OCI-LY7 (cell line): ENCODE measurements at regions not wholly inside any gene's neighbourhood (a gene's known extent, or its start where the extent isn't known, plus 50 kb on each side); places are given as distances from the start of the nearest gene placed in this dataset.

ENCODE experiments used
- BruUV-seq: library from RNA; stranded (reverse); fragments of 400-500 nt; replicated peaks from 2 replicates; lab custom pipeline; 2021; lab: Mats Ljungman, UMichigan
- CTCF ChIA-PET: fragments of 300-600 bp; sonication (Branson Sonifier 250); formaldehyde crosslinking; loops from one replicate; lab custom pipeline; 2022; ENCODE audit warnings: antibody characterized with exemption; ENCODE audit not compliant: unreplicated experiment; lab: Charles Lee
- POLR2A ChIA-PET: fragments of 300-600 bp; sonication (Branson Sonifier 250); formaldehyde crosslinking; loops from one replicate; lab custom pipeline; 2022; ENCODE audit warnings: antibody characterized with exemption; lab: Charles Lee
- DNase-seq: peaks from one replicate; pipeline ENCODE4 v3.0.0-alpha.2; 2015; ENCODE audit warnings: low spot score
- H2AFZ ChIP-seq: fragments of 200-600 bp; sonication (generic), shearing (Covaris generic); 2 replicates; pipeline ENCODE4 v1.6.1; 2014; ENCODE audit warnings: mild to moderate bottlenecking, antibody characterized with exemption, low read length, moderate library complexity
- H3K27ac ChIP-seq: fragments of 200-600 bp; sonication (generic); 2 replicates; pipeline ENCODE4 v1.5.1; 2014; ENCODE audit warnings: mixed run types, low read depth, mild to moderate bottlenecking, moderate library complexity, low read length, inconsistent platforms; ENCODE audit not compliant: poor library complexity, severe bottlenecking
- H3K36me3 ChIP-seq: fragments of 200-600 bp; sonication (generic); 2 replicates; pipeline ENCODE4 v1.6.1; 2014; ENCODE audit warnings: mild to moderate bottlenecking, antibody characterized with exemption, low read length, moderate library complexity, mixed read lengths; ENCODE audit not compliant: insufficient read depth
- H3K4me1 ChIP-seq: fragments of 200-600 bp; sonication (generic); 2 replicates; pipeline ENCODE4 v1.5.1; 2014; ENCODE audit warnings: mild to moderate bottlenecking, low read length; ENCODE audit not compliant: insufficient read depth, poor library complexity, severe bottlenecking
- H3K4me2 ChIP-seq: fragments of 200-600 bp; sonication (generic); 2 replicates; pipeline ENCODE4 v1.6.1; 2014; ENCODE audit warnings: mild to moderate bottlenecking, low read length
- H3K4me3 ChIP-seq: fragments of 200-600 bp; sonication (generic); 2 replicates; pipeline ENCODE4 v1.5.1; 2014; ENCODE audit warnings: mild to moderate bottlenecking, low read depth, low read length; ENCODE audit not compliant: poor library complexity, severe bottlenecking
- H3K79me2 ChIP-seq: fragments of 200-600 bp; sonication (generic); 2 replicates; pipeline ENCODE4 v1.6.1; 2016; ENCODE audit warnings: low read depth, mild to moderate bottlenecking, low read length, moderate library complexity, mixed read lengths; ENCODE audit not compliant: insufficient read depth
- H3K9me2 ChIP-seq: fragments of 200-600 bp; sonication (generic); 2 replicates; pipeline ENCODE4 v1.6.1; 2016; ENCODE audit warnings: mild to moderate bottlenecking, low read length, mixed read lengths; ENCODE audit not compliant: insufficient read depth
- H3K9me3 ChIP-seq: fragments of 200-600 bp; sonication (generic); 2 replicates; pipeline ENCODE4 v1.6.1; 2014; ENCODE audit warnings: mild to moderate bottlenecking, mixed run types, low read length, mixed read lengths
- H4K20me1 ChIP-seq: fragments of 200-600 bp; sonication (generic); 2 replicates; pipeline ENCODE4 v1.6.1; 2014; ENCODE audit warnings: mild to moderate bottlenecking, antibody characterized with exemption, low read length, moderate library complexity, mixed read lengths; ENCODE audit not compliant: insufficient read depth
- EZH2phosphoT487 ChIP-seq: fragments of 200-600 bp; sonication (generic); IDR thresholded peaks from 2 replicates; pipeline ENCODE4 v1.6.1; 2018; ENCODE audit warnings: low read depth, borderline replicate concordance, mild to moderate bottlenecking, mixed run types, antibody characterized with exemption, low read length, moderate library complexity, mixed read lengths
- intact Hi-C: fragments of 100-400 bp; cut with micrococcal nuclease; formaldehyde crosslinking; loops from one replicate; pipeline ENCODE4 v1.10.0; 2022; ENCODE audit not compliant: unreplicated experiment
- TF ChIP-seq, protein P1 (sequence below): fragments of 200-600 bp; sonication (generic); conservative IDR thresholded peaks from 2 replicates; pipeline ENCODE4 v1.5.1; 2014; ENCODE audit warnings: mild to moderate bottlenecking, antibody characterized with exemption, low read length, moderate library complexity, mixed read lengths

- Histone ChIP-seq H3K36me3 (no peaks in the 10 kb centered on the region), H3K9me2 (no peaks in the 10 kb centered on the region), H3K4me1 (no peaks in the 10 kb centered on the region), H3K27ac (no peak overlapping the region), H3K9me3 (no peaks in the 10 kb centered on the region), H2AFZ (no peak overlapping the region), H3K4me3 (no peak overlapping the region), H3K4me2 (no peak overlapping the region), H4K20me1 (no peaks in the 10 kb centered on the region), H3K79me2 (no peaks in the 10 kb centered on the region)
- DNase-seq: no peak
- CTCF ChIA-PET: no interaction called here
- POLR2A ChIA-PET: no interaction called here
- intact Hi-C loops: no loop called here
- BruUV-seq: no TSS peak
- TF ChIP-seq EZH2phosphoT487: no peak
- TF ChIP-seq, protein P1, sequence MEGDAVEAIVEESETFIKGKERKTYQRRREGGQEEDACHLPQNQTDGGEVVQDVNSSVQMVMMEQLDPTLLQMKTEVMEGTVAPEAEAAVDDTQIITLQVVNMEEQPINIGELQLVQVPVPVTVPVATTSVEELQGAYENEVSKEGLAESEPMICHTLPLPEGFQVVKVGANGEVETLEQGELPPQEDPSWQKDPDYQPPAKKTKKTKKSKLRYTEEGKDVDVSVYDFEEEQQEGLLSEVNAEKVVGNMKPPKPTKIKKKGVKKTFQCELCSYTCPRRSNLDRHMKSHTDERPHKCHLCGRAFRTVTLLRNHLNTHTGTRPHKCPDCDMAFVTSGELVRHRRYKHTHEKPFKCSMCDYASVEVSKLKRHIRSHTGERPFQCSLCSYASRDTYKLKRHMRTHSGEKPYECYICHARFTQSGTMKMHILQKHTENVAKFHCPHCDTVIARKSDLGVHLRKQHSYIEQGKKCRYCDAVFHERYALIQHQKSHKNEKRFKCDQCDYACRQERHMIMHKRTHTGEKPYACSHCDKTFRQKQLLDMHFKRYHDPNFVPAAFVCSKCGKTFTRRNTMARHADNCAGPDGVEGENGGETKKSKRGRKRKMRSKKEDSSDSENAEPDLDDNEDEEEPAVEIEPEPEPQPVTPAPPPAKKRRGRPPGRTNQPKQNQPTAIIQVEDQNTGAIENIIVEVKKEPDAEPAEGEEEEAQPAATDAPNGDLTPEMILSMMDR: no peak
Measured at GRCh38 chr11:32325725-32326124, 109.6 kb downstream of the WT1 start.

- Histone ChIP-seq H2AFZ (no peak overlapping the region), H3K4me3 (no peak overlapping the region), H3K36me3 (no peaks in the 10 kb centered on the region), H3K9me2 (no peaks in the 10 kb centered on the region), H3K27ac (no peak overlapping the region), H3K79me2 (no peaks in the 10 kb centered on the region), H3K9me3 (no peaks in the 10 kb centered on the region), H4K20me1 (no peaks in the 10 kb centered on the region), H3K4me2 (no peak overlapping the region), H3K4me1 (no peaks in the 10 kb centered on the region)
- no peak for TF ChIP-seq EZH2phosphoT487
- TF ChIP-seq, protein P1: no peak
- no TSS peak for BruUV-seq
- no peak for DNase-seq
- ChIA-PET CTCF (no interaction called here), POLR2A (no interaction called here)
- intact Hi-C loops: no loop called here
Measured at GRCh38 chr11:32326522-32326921, 108.8 kb downstream of the WT1 start.

- Histone ChIP-seq H3K4me1 (no peaks in the 10 kb centered on the region), H2AFZ (no peak overlapping the region), H4K20me1 (no peaks in the 10 kb centered on the region), H3K36me3 (no peaks in the 10 kb centered on the region), H3K9me2 (no peaks in the 10 kb centered on the region), H3K4me2 (no peak overlapping the region), H3K79me2 (no peaks in the 10 kb centered on the region), H3K27ac (no peak overlapping the region), H3K9me3 (no peaks in the 10 kb centered on the region), H3K4me3 (no peak overlapping the region)
- CTCF ChIA-PET: interaction anchor here (1.1 kb wide), 1 partner anchor 31 kb away, joined by 3 read pairs; no protein-coding TSS in a partner anchor
- POLR2A ChIA-PET: no interaction called here
- BruUV-seq: no TSS peak
- DNase-seq: no peak
- intact Hi-C loops: no loop called here
- no peak for TF ChIP-seq EZH2phosphoT487
- TF ChIP-seq, protein P1: no peak
Measured at GRCh38 chr11:32328392-32328791, 106.9 kb downstream of the WT1 start.
